ENCODE measurements at regions not wholly inside any gene's neighbourhood (a gene's known extent, or its start where the extent isn't known, plus 50 kb on each side); places are given as distances from the start of the nearest gene placed in this dataset.

GRCh38 chr6:169998457-169998856, 247.0 kb downstream of the ERMARD start:
- Histone ChIP-seq H3K27me3 (ENCODE audit: control insufficient read depth in 1 of 2, insufficient read depth in 1 of 2, low read length in 2 of 2) (no peaks in the 10 kb centered on the region), H3K79me1 (replicated peaks; ENCODE audit: low read length, poor library complexity, severe bottlenecking) (no peaks in the 10 kb centered on the region), H3K4me2 (ENCODE audit: low read length, poor library complexity, severe bottlenecking) (no peak overlapping the region), H2BK12ac (ENCODE audit: low read length in 2 of 2) (no peak overlapping the region), H4K8ac (ENCODE audit: low read length) (no peak overlapping the region), H3K9ac (ENCODE audit: low read length) (no peak overlapping the region), H3K14ac (ENCODE audit: low read length in 2 of 2) (no peak overlapping the region), H3K18ac (ENCODE audit: low read depth in 1 of 2, low read length in 2 of 2) (no peak overlapping the region), H3K36me3 (ENCODE audit: control insufficient read depth in 1 of 2, insufficient read depth in 2 of 2, low read depth in 1 of 2, low read length in 2 of 2) (no peaks in the 10 kb centered on the region), H3K23ac (ENCODE audit: low read length in 2 of 2) (no peak overlapping the region), H2AFZ (ENCODE audit: low read depth, low read length) (no peak overlapping the region), H3K4ac (ENCODE audit: low read depth in 1 of 2, low read length in 2 of 2) (no peak overlapping the region), H3K9me3 (ENCODE audit: control insufficient read depth, low read length) (peaks cover 10% of the 10 kb centered on the region), H2AK5ac (ENCODE audit: low read length, severe bottlenecking) (no peak overlapping the region), H4K91ac (ENCODE audit: low read length) (peak overlapping the region; percentile 7), H3K4me3 (ENCODE audit: insufficient read depth in 1 of 2, low read depth in 1 of 2, low read length in 2 of 2) (no peak overlapping the region), H2BK5ac (ENCODE audit: low read depth, low read length, poor library complexity, severe bottlenecking) (no peak overlapping the region), H3K4me1 (ENCODE audit: control insufficient read depth, insufficient read depth, low read depth, low read length) (no peaks in the 10 kb centered on the region), H3K27ac (ENCODE audit: low read length, poor library complexity, severe bottlenecking) (no peak overlapping the region), H2BK120ac (ENCODE audit: low read depth, low read length) (no peak overlapping the region), H2BK15ac (ENCODE audit: low read depth, poor library complexity, severe bottlenecking) (no peak overlapping the region)
- WGBS = 89% methylated on average over 7 of the region's 7 CpGs
- no peak for DNase-seq

DNA sequence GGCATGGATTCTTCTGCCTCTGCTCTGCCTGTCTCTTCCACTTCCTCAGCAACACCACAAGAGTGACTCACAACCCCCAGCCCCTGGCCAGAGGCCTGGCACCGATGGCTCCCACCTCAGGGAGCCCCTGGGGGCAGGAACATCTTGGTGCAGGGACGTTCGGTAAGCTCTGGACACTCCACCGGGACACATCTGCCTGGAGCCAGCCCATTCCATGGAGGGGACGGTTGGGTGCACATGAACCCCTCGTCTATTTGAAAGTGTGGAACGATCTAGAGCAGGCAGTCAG, 246.5 kb downstream of the ERMARD start:
- Histone ChIP-seq H4K91ac (ENCODE audit: low read length) (no peak overlapping the region), H3K27me3 (ENCODE audit: control insufficient read depth in 1 of 2, insufficient read depth in 1 of 2, low read length in 2 of 2) (no peaks in the 10 kb centered on the region), H2BK120ac (ENCODE audit: low read depth, low read length) (no peak overlapping the region), H2BK15ac (ENCODE audit: low read depth, poor library complexity, severe bottlenecking) (peak overlapping the region; percentile 52), H3K18ac (ENCODE audit: low read depth in 1 of 2, low read length in 2 of 2) (no peak overlapping the region), H3K4me2 (ENCODE audit: low read length, poor library complexity, severe bottlenecking) (no peak overlapping the region), H3K14ac (ENCODE audit: low read length in 2 of 2) (no peak overlapping the region), H3K4me3 (ENCODE audit: insufficient read depth in 1 of 2, low read depth in 1 of 2, low read length in 2 of 2) (no peak overlapping the region), H2BK5ac (ENCODE audit: low read depth, low read length, poor library complexity, severe bottlenecking) (no peak overlapping the region), H2AK5ac (ENCODE audit: low read length, severe bottlenecking) (no peak overlapping the region), H3K23ac (ENCODE audit: low read length in 2 of 2) (no peak overlapping the region), H3K9ac (ENCODE audit: low read length) (no peak overlapping the region), H3K4me1 (ENCODE audit: control insufficient read depth, insufficient read depth, low read depth, low read length) (no peaks in the 10 kb centered on the region), H2AFZ (ENCODE audit: low read depth, low read length) (no peak overlapping the region), H4K8ac (ENCODE audit: low read length) (no peak overlapping the region), H3K79me1 (replicated peaks; ENCODE audit: low read length, poor library complexity, severe bottlenecking) (no peaks in the 10 kb centered on the region), H2BK12ac (ENCODE audit: low read length in 2 of 2) (no peak overlapping the region), H3K36me3 (ENCODE audit: control insufficient read depth in 1 of 2, insufficient read depth in 2 of 2, low read depth in 1 of 2, low read length in 2 of 2) (no peaks in the 10 kb centered on the region), H3K27ac (ENCODE audit: low read length, poor library complexity, severe bottlenecking) (no peak overlapping the region), H3K9me3 (ENCODE audit: control insufficient read depth, low read length) (peaks cover 6% of the 10 kb centered on the region), H3K4ac (ENCODE audit: low read depth in 1 of 2, low read length in 2 of 2) (no peak overlapping the region)
- no peak for DNase-seq
- 74% methylated on average over 7 of the region's 7 CpGs for WGBS

DNA sequence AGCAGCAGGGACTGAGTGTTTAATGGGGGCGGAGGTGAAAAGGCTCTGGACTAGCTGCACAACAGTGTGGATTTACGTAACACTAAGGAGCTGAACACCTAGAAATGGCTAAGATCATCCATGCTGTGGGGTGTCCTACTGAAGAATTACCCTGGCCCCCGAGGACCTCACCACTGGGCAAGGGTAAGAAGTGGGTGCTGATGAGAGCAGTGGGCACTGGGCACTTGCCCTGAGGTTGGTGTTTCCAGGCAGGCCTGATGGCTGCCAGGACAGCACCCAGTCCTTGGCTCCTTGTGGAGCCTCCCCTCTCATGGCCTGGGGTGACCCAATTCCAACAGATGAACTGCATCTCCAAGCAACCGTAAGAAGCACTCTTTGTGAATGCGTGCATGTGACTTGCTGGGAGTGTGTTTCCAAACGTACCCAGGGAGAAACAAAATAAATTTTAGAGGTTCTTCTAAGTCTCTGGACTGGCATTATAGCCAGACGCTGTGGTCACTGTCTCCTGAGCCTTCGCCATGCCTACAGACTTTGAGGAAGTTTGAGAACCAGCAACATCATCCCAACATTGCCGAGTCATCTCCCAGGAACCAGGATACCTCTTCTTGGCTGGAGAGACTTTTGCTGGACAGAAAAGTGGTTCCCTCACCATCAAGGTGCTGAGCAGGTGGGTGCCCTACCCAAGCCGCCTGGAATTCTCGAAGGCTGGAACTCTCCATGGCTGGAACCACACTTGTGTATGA, 245.9 kb downstream of the ERMARD start:
- Histone ChIP-seq H2AFZ (ENCODE audit: low read depth, low read length) (no peak overlapping the region), H3K9ac (ENCODE audit: low read length) (no peak overlapping the region), H3K36me3 (ENCODE audit: control insufficient read depth in 1 of 2, insufficient read depth in 2 of 2, low read depth in 1 of 2, low read length in 2 of 2) (no peaks in the 10 kb centered on the region), H4K91ac (ENCODE audit: low read length) (no peak overlapping the region), H3K23ac (ENCODE audit: low read length in 2 of 2) (no peak overlapping the region), H2BK5ac (ENCODE audit: low read depth, low read length, poor library complexity, severe bottlenecking) (no peak overlapping the region), H3K4me1 (ENCODE audit: control insufficient read depth, insufficient read depth, low read depth, low read length) (no peaks in the 10 kb centered on the region), H3K18ac (ENCODE audit: low read depth in 1 of 2, low read length in 2 of 2) (no peak overlapping the region), H2AK5ac (ENCODE audit: low read length, severe bottlenecking) (no peak overlapping the region), H2BK15ac (ENCODE audit: low read depth, poor library complexity, severe bottlenecking) (no peak overlapping the region), H3K14ac (ENCODE audit: low read length in 2 of 2) (no peak overlapping the region), H3K27me3 (ENCODE audit: control insufficient read depth in 1 of 2, insufficient read depth in 1 of 2, low read length in 2 of 2) (no peaks in the 10 kb centered on the region), H3K4ac (ENCODE audit: low read depth in 1 of 2, low read length in 2 of 2) (no peak overlapping the region), H3K4me2 (ENCODE audit: low read length, poor library complexity, severe bottlenecking) (no peak overlapping the region), H2BK120ac (ENCODE audit: low read depth, low read length) (no peak overlapping the region), H4K8ac (ENCODE audit: low read length) (no peak overlapping the region), H2BK12ac (ENCODE audit: low read length in 2 of 2) (no peak overlapping the region), H3K27ac (ENCODE audit: low read length, poor library complexity, severe bottlenecking) (no peak overlapping the region), H3K4me3 (ENCODE audit: insufficient read depth in 1 of 2, low read depth in 1 of 2, low read length in 2 of 2) (no peak overlapping the region), H3K9me3 (ENCODE audit: control insufficient read depth, low read length) (peaks cover 5% of the 10 kb centered on the region), H3K79me1 (replicated peaks; ENCODE audit: low read length, poor library complexity, severe bottlenecking) (no peaks in the 10 kb centered on the region)
- no peak for DNase-seq
- WGBS = 87% methylated on average over 11 of the region's 11 CpGs

- no peak overlapping the region for H2AK5ac ChIP-seq (ENCODE audit: low read length, severe bottlenecking)
- no peaks in the 10 kb centered on the region for H3K79me1 ChIP-seq (replicated peaks; ENCODE audit: low read length, poor library complexity, severe bottlenecking)
- H3K27ac ChIP-seq (ENCODE audit: low read length, poor library complexity, severe bottlenecking) = no peak overlapping the region
- H3K9ac ChIP-seq (ENCODE audit: low read length) = no peak overlapping the region
- H3K4me2 ChIP-seq (ENCODE audit: low read length, poor library complexity, severe bottlenecking) = no peak overlapping the region
- H3K9me3 ChIP-seq (ENCODE audit: control insufficient read depth, low read length) = peaks cover 3% of the 10 kb centered on the region
- no peak overlapping the region for H3K4me3 ChIP-seq (ENCODE audit: insufficient read depth in 1 of 2, low read depth in 1 of 2, low read length in 2 of 2)
- peaks cover 0 to 8% of the 10 kb centered on the region in 2 experiments for H3K27me3 ChIP-seq (ENCODE audit: control insufficient read depth in 1 of 2, insufficient read depth in 1 of 2, low read length in 2 of 2)
- no peaks in the 10 kb centered on the region for H3K36me3 ChIP-seq (ENCODE audit: control insufficient read depth in 1 of 2, insufficient read depth in 2 of 2, low read depth in 1 of 2, low read length in 2 of 2)
- H3K14ac ChIP-seq (ENCODE audit: low read length in 2 of 2) = no peak overlapping the region
- no peak overlapping the region for H3K4ac ChIP-seq (ENCODE audit: low read depth in 1 of 2, low read length in 2 of 2)
- no peak overlapping the region for H2BK5ac ChIP-seq (ENCODE audit: low read depth, low read length, poor library complexity, severe bottlenecking)
- no peak overlapping the region for H4K8ac ChIP-seq (ENCODE audit: low read length)
- WGBS = 97% methylated on average over 2 of the region's 5 CpGs
- no peak overlapping the region for H2BK15ac ChIP-seq (ENCODE audit: low read depth, poor library complexity, severe bottlenecking)
- no peak for DNase-seq
- H2BK12ac ChIP-seq (ENCODE audit: low read length in 2 of 2) = no peak overlapping the region
- no peak overlapping the region for H3K23ac ChIP-seq (ENCODE audit: low read length in 2 of 2)
- no peaks in the 10 kb centered on the region for H3K4me1 ChIP-seq (ENCODE audit: control insufficient read depth, insufficient read depth, low read depth, low read length)
- H2BK120ac ChIP-seq (ENCODE audit: low read depth, low read length) = no peak overlapping the region
- no peak overlapping the region for H3K18ac ChIP-seq (ENCODE audit: low read depth in 1 of 2, low read length in 2 of 2)
- H4K91ac ChIP-seq (ENCODE audit: low read length) = no peak overlapping the region
- H2AFZ ChIP-seq (ENCODE audit: low read depth, low read length) = no peak overlapping the region
Observed at GRCh38 chr6:169996378-169997051, 245.1 kb downstream of the ERMARD start.

Measured in mesenchymal stem cell (in vitro differentiated cells and primary cell).